ENCODE measurements at regions not wholly inside any gene's neighbourhood (a gene's known extent, or its start where the extent isn't known, plus 50 kb on each side); places are given as distances from the start of the nearest gene placed in this dataset.

DNA sequence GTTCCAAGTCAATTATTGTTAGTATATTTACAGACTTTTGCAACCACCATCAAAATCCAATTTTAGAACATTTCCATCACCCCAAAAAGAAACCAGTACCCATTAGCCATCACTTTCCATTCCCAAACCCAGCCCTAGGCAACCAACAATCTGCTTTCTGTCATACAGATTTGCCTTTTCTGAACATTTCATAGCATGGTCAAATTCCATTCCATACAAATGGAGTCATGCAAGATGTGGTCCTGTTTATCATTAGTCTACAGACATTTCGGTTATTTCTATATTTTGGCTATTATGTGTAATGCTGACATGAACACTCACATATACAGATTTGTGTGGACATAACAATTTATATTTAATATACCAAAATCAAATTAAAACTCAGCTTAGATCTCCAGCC, 508.7 kb downstream of the ZNF674 start:
- no peak for DNase-seq (ENCODE audit: low spot score)
- Histone ChIP-seq H3K27ac (no peak overlapping the region), H3K4me3 (no peak overlapping the region)
- TF ChIP-seq, protein P1, sequence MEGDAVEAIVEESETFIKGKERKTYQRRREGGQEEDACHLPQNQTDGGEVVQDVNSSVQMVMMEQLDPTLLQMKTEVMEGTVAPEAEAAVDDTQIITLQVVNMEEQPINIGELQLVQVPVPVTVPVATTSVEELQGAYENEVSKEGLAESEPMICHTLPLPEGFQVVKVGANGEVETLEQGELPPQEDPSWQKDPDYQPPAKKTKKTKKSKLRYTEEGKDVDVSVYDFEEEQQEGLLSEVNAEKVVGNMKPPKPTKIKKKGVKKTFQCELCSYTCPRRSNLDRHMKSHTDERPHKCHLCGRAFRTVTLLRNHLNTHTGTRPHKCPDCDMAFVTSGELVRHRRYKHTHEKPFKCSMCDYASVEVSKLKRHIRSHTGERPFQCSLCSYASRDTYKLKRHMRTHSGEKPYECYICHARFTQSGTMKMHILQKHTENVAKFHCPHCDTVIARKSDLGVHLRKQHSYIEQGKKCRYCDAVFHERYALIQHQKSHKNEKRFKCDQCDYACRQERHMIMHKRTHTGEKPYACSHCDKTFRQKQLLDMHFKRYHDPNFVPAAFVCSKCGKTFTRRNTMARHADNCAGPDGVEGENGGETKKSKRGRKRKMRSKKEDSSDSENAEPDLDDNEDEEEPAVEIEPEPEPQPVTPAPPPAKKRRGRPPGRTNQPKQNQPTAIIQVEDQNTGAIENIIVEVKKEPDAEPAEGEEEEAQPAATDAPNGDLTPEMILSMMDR (IDR thresholded peaks at IDR 0.05): no peak

DNA sequence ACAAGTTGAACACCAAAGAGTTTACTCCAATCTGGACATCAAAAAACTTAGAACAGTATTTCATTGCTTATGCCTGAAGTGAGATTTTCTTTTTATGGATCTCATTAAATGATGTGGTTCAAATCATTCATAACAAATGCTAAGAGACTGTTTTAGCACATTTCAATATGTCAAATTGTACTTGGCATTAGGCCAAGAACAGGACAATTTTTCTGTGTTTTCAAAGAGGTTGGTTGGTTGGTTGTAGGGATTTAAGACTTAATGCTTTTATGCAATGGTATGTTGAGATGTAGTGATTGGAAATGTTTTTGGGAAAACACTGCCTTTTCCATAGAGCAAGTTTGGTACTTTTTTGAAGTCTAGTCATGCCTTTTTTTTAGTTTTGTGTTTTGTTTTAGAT, 510.4 kb downstream of the ZNF674 start:
- Histone ChIP-seq H3K4me3 (no peak overlapping the region), H3K27ac (no peak overlapping the region)
- no peak for DNase-seq (ENCODE audit: low spot score)
- TF ChIP-seq, protein P1 (IDR thresholded peaks at IDR 0.05): no peak

DNA sequence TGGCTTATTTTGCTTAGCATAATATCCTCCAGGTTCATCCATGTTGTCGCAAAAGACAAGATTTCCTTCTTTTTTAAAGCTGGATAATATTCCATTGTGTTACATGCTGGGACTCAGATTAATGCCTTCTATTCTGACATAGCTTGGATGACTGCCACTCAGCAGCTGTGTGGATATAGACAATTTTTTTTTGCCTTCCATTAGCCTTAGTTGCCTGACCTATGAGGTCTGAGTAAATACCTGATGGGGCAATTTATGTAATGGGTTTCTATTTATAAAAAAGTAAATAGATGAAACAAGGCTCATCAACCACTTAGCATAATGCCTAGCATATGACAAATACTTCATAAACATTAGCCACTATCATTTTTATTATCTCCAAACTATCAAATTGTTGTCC, 515.4 kb downstream of the ZNF674 start:
- DNase-seq (ENCODE audit: low spot score): no peak
- no peak overlapping the region for H3K27ac ChIP-seq
- TF ChIP-seq, protein P1 (IDR thresholded peaks at IDR 0.05): no peak

DNA sequence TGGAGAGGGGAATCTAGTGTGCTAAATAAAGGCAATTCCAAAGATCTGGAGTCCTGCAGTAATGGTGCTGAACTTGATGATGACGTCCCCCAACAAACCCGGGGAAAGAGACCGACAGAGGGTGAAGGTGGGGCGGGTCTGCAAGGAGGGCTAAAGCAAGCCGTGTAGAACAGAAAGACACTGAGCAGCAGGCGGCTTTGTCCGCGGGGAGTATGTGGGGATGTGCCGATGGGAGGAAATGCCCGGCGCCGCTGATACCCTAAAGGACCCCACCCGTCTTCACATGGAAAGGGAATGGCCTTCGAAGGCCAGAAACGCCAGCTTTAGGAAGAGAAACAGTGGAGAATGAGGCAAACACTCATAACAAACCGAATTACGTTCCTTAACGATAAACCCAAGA, 528.9 kb downstream of the ZNF674 start:
- TF ChIP-seq, protein P1 (IDR thresholded peaks at IDR 0.05): no peak
- no peak overlapping the region for H3K27ac ChIP-seq
- no peak overlapping the region for H3K4me3 ChIP-seq
- no peak for DNase-seq (ENCODE audit: low spot score)

More for the DNA sequence above, 515.4 kb downstream of the ZNF674 start:
- H3K4me3 ChIP-seq: no peak overlapping the region

DNA sequence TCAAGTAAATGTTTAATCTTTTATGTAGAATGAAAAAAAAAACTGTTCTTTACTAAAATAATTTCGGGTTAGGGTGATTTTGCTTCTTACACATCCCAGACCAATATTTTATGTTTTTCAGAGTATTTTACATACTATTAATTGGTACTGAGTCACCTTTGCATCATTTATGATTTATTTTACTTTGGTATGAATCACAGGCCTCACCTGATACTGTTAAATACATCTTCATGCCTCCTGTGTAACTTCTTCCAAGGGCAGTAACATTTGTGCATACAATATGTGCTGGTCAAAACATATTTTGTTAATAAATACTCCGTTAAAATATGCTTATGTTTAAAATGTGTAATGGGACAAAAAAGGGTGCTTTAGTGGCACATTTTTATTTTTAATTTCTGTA, 529.6 kb downstream of the ZNF674 start:
- Histone ChIP-seq H3K27ac (no peak overlapping the region), H3K4me3 (no peak overlapping the region)
- no peak for DNase-seq (ENCODE audit: low spot score)
- TF ChIP-seq, protein P1 (IDR thresholded peaks at IDR 0.05): no peak

DNA sequence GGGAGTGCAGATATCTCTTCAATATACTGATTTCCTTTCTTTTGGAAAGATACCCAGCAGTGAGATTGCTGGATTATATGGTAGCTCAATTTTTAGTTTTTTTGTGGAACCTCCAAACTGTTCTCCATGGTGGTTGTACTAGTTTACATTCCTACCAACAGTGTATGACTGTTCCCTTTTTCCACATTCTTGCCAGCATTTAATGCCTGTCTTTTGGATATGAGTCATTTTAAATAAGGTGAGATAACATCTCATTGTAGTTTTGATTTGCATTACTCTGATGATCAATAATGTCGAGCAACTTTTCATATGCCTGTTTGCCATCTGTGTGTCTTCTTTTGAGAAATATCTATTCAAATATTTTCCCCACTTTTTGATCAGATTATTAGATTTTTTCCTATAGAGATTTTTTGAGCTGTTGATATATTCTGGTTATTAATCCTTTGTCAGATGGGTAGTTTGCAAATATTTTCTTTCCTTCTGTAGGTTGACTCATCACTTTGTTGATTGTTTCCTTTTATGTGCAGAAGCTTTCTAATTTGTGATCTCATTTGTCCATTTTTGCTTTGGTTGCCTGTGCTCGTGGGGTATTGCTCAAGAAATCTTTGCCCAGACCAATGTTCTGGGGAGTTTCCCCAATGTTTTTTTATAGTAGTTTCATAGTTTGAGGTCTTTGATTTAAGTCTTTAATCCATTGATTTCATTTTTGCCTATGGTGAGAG, 552.7 kb downstream of the ZNF674 start:
- Histone ChIP-seq H3K27ac (no peak overlapping the region), H3K4me3 (no peak overlapping the region)
- DNase-seq (ENCODE audit: low spot score): no peak
- TF ChIP-seq, protein P1 (IDR thresholded peaks at IDR 0.05): no peak

DNA sequence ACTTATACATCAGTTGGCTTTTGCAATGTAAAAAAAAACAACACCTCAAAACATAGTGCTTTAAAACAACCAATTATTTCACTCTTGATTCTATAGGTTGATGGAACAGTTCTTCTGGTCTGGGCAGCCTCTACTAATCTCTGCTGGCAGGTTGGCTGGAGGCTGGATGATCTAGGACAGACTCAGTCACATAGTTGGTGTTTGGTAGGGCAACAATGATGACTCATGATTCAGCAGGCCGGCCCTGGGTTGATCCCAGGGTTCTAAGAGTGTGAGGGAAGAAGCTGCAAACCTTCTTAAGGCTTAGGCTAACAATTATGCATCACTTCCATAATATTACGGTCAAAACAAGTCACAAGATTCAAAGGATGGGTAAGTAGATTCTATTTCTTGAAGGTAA, 558.2 kb downstream of the ZNF674 start:
- H3K27ac ChIP-seq: no peak overlapping the region
- no peak for DNase-seq (ENCODE audit: low spot score)
- TF ChIP-seq, protein P1 (IDR thresholded peaks at IDR 0.05): no peak

More for the DNA sequence above, 558.2 kb downstream of the ZNF674 start:
- H3K4me3 ChIP-seq: no peak overlapping the region

All from coronary artery (tissue), 2 donors.